Activated CD8-positive, alpha-beta T cell treated with anti-CD3 and anti-CD28 coated beads for 36 hours (primary cell): ENCODE measurements at regions not wholly inside any gene's neighbourhood (a gene's known extent, or its start where the extent isn't known, plus 50 kb on each side); places are given as distances from the start of the nearest gene placed in this dataset.

Experiments
- ATAC-seq: fragments of 200-7000 bp; cut with Tn5 transposase; one replicate; pipeline ENCODE4 v1.10.0; 2021; ENCODE audit warnings: mild to moderate bottlenecking, moderate library complexity
- CTCF ChIA-PET: fragments of 350-600 bp; sonication (Branson Sonifier 250); formaldehyde crosslinking; loops from one replicate; lab custom pipeline; 2021; ENCODE audit warnings: antibody characterized with exemption; lab: Charles Lee
- POLR2A ChIA-PET: fragments of 350-600 bp; sonication (Branson Sonifier 250); formaldehyde crosslinking; loops from one replicate; lab custom pipeline; 2021; ENCODE audit warnings: antibody characterized with exemption; lab: Charles Lee
- DNase-seq: peaks from one replicate; pipeline ENCODE4 v3.0.0-alpha.2; 2020
- H3K27ac Mint-ChIP-seq: one replicate; pipeline ENCODE4 v1.8.0; 2021; ENCODE audit warnings: mild to moderate bottlenecking, mixed read lengths
- H3K27me3 Mint-ChIP-seq: one replicate; pipeline ENCODE4 v1.8.0; 2021; ENCODE audit warnings: mixed read lengths
- H3K36me3 Mint-ChIP-seq: one replicate; pipeline ENCODE4 v1.8.0; 2021; ENCODE audit warnings: low read depth, mixed read lengths
- H3K4me1 Mint-ChIP-seq: one replicate; pipeline ENCODE4 v1.8.0; 2021; ENCODE audit warnings: low read depth, mixed read lengths
- H3K4me3 Mint-ChIP-seq: one replicate; pipeline ENCODE4 v1.8.0; 2021; ENCODE audit warnings: mild to moderate bottlenecking, moderate library complexity, mixed read lengths
- H3K9me3 Mint-ChIP-seq: one replicate; pipeline ENCODE4 v1.8.0; 2021; ENCODE audit warnings: mixed read lengths
- intact Hi-C: fragments of 100-400 bp; cut with micrococcal nuclease; formaldehyde crosslinking; loops from one replicate; pipeline ENCODE4 v1.10.0; 2022
- TF ChIP-seq, protein P1 (sequence below): fragments of 200-600 bp; IDR thresholded peaks from one replicate; pipeline ENCODE4 v1.8.0; 2022; ENCODE audit warnings: antibody characterized with exemption, mild to moderate bottlenecking

GRCh38 chr4:106595906-106596305, 227.3 kb upstream of the GIMD1 start:
- no peaks in the 10 kb centered on the region for H3K27me3 Mint-ChIP-seq
- CTCF ChIA-PET: no interaction called here
- intact Hi-C loops: no loop called here
- H3K4me1 Mint-ChIP-seq: no peaks in the 10 kb centered on the region
- no peaks in the 10 kb centered on the region for H3K36me3 Mint-ChIP-seq
- no peak for ATAC-seq
- TF ChIP-seq, protein P1, sequence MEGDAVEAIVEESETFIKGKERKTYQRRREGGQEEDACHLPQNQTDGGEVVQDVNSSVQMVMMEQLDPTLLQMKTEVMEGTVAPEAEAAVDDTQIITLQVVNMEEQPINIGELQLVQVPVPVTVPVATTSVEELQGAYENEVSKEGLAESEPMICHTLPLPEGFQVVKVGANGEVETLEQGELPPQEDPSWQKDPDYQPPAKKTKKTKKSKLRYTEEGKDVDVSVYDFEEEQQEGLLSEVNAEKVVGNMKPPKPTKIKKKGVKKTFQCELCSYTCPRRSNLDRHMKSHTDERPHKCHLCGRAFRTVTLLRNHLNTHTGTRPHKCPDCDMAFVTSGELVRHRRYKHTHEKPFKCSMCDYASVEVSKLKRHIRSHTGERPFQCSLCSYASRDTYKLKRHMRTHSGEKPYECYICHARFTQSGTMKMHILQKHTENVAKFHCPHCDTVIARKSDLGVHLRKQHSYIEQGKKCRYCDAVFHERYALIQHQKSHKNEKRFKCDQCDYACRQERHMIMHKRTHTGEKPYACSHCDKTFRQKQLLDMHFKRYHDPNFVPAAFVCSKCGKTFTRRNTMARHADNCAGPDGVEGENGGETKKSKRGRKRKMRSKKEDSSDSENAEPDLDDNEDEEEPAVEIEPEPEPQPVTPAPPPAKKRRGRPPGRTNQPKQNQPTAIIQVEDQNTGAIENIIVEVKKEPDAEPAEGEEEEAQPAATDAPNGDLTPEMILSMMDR: no peak
- H3K9me3 Mint-ChIP-seq: no peaks in the 10 kb centered on the region
- no peak overlapping the region for H3K4me3 Mint-ChIP-seq
- H3K27ac Mint-ChIP-seq: no peak overlapping the region
- no peak for DNase-seq
- POLR2A ChIA-PET: no interaction called here

DNA sequence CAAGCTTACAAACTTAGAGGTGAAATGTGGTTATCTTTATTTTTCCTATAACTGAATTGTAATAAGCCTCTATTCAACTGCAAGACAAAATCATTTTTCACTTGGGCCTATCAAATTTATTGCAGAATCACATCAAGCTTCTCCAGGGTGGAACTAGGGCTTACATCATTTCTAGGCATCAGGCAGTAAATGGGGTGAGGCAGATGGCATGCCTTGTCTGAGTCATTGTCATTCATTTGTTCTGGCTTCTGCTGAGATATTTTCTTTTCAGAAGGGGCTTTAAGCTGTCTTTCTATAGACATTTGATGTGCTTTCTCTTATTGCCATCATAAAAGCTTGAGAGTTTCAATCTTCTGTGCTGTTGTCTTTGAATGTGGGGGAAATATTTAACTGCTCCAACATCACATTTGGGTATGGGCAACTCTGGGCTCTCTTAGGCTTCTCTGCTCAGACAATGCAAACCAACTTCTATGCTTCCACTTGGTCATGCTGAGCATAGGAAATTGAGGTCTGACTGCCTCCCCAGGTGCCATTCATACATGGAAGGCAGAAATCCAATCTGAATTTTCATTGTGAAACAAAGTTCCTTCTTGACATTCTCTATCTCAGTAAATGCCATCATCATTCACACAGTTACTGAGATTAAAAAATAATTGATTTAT, 225.8 kb upstream of the GIMD1 start:
- ATAC-seq (no peak), DNase-seq (no peak)
- H3K9me3 Mint-ChIP-seq: no peaks in the 10 kb centered on the region
- ChIA-PET CTCF (no interaction called here), POLR2A (no interaction called here)
- H3K27me3 Mint-ChIP-seq: no peaks in the 10 kb centered on the region
- H3K4me1 Mint-ChIP-seq: no peaks in the 10 kb centered on the region
- H3K27ac Mint-ChIP-seq: no peak overlapping the region
- intact Hi-C loops: no loop called here
- no peaks in the 10 kb centered on the region for H3K36me3 Mint-ChIP-seq
- no peak overlapping the region for H3K4me3 Mint-ChIP-seq
- TF ChIP-seq, protein P1: no peak

DNA sequence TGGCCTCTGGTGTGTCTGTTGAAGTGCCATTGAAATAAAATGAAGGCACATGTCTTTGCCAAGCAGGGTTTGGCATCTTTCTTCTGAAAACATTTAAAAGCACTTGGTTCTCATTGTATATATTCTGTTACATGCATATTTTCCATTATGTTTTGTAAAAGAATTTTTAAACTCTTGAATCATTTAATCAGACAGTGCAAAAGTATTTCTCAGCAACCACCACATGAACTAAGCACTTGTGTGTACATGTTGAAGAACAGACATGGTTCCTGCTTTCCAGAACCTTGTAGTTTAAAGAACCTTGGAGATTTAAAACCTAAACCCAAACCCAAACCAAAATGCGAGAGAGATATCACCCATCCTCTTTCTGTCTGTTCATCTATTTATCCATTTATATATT, 220.3 kb upstream of the GIMD1 start:
- DNase-seq (no peak), ATAC-seq (no peak)
- Mint-ChIP-seq H3K27ac (no peak overlapping the region), H3K9me3 (no peaks in the 10 kb centered on the region), H3K4me3 (no peak overlapping the region), H3K36me3 (no peaks in the 10 kb centered on the region), H3K27me3 (no peaks in the 10 kb centered on the region), H3K4me1 (no peaks in the 10 kb centered on the region)
- intact Hi-C loops: no loop called here
- ChIA-PET POLR2A (no interaction called here), CTCF (no interaction called here)
- TF ChIP-seq, protein P1: no peak

DNA sequence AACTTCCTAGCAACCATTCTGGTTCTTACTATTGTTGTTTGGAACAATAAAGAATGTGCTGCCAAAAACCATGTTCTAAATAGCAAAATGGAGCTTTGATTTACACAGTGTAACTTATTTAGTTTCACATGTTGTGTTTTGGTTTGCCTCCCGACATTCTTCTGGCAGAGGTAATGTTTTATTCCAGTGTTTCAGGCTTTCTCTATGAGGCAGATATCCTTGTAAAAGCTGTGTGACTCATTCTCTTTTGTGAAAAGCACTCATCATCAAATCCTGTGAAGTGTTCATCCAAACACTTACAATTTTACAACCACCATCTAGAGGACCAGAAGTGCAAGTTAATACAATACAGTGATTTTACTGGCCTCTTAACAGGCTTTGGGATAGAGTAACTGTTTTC, 219.0 kb upstream of the GIMD1 start:
- no peak overlapping the region for H3K27ac Mint-ChIP-seq
- TF ChIP-seq, protein P1: no peak
- DNase-seq (no peak), ATAC-seq (no peak)
- H3K27me3 Mint-ChIP-seq: no peaks in the 10 kb centered on the region
- ChIA-PET CTCF (no interaction called here), POLR2A (no interaction called here)
- no peak overlapping the region for H3K4me3 Mint-ChIP-seq
- H3K36me3 Mint-ChIP-seq: no peaks in the 10 kb centered on the region
- H3K4me1 Mint-ChIP-seq: no peaks in the 10 kb centered on the region
- H3K9me3 Mint-ChIP-seq: no peaks in the 10 kb centered on the region
- intact Hi-C loops: no loop called here

GRCh38 chr4:106585915-106586349, 217.4 kb upstream of the GIMD1 start:
- H3K27me3 Mint-ChIP-seq: no peaks in the 10 kb centered on the region
- ChIA-PET POLR2A (no interaction called here), CTCF (no interaction called here)
- DNase-seq (no peak), ATAC-seq (no peak)
- no peaks in the 10 kb centered on the region for H3K36me3 Mint-ChIP-seq
- no peak overlapping the region for H3K4me3 Mint-ChIP-seq
- intact Hi-C loops: no loop called here
- H3K9me3 Mint-ChIP-seq: no peaks in the 10 kb centered on the region
- H3K27ac Mint-ChIP-seq: no peak overlapping the region
- TF ChIP-seq, protein P1: no peak
- H3K4me1 Mint-ChIP-seq: no peaks in the 10 kb centered on the region
